Natural killer cell treated with Interleukin-12 subunit alpha and Interleukin-12 subunit beta and Interleukin-15 and Interleukin-18, amount 100 ng/mL, for 72 hours (primary cell): ENCODE measurements at regions not wholly inside any gene's neighbourhood (a gene's known extent, or its start where the extent isn't known, plus 50 kb on each side); places are given as distances from the start of the nearest gene placed in this dataset.

Source experiments
- ATAC-seq, 2 donors: fragments of 150-1000 bp; cut with Tn5 transposase in 1 of 2; sonication (Bioruptor Pico), chemical (Tn5 transposase) in 1 of 2; 2 replicates each; pipeline ENCODE4 v1.10.0; 2021
- DNase-seq: peaks from one replicate; pipeline ENCODE4 v3.0.0; 2022; ENCODE audit warnings: low spot score
- H3K27ac Mint-ChIP-seq, 2 donors: 1 replicate in 1 of 2; 2 replicates in 1 of 2; pipeline ENCODE4 v1.8.0; 2022; ENCODE audit warnings: mixed read lengths in 2 of 2, mild to moderate bottlenecking in 1 of 2, moderate library complexity in 1 of 2
- H3K27me3 Mint-ChIP-seq, 2 donors: 1 replicate in 1 of 2; 2 replicates in 1 of 2; pipeline ENCODE4 v1.8.0; 2022; ENCODE audit warnings: mixed read lengths in 2 of 2
- H3K36me3 Mint-ChIP-seq: one replicate; pipeline ENCODE4 v1.8.0; 2022; ENCODE audit warnings: mixed read lengths
- H3K4me1 Mint-ChIP-seq, 2 donors: 1 replicate in 1 of 2; 2 replicates in 1 of 2; pipeline ENCODE4 v1.8.0; 2022; ENCODE audit warnings: low read depth in 2 of 2, mixed read lengths in 2 of 2, mild to moderate bottlenecking in 1 of 2
- H3K4me3 Mint-ChIP-seq: one replicate; pipeline ENCODE4 v1.8.0; 2022; ENCODE audit warnings: mixed read lengths
- H3K9me3 Mint-ChIP-seq: 2 replicates; pipeline ENCODE4 v1.8.0; 2022; ENCODE audit warnings: mixed read lengths

- Mint-ChIP-seq H3K36me3 (no peaks in the 10 kb centered on the region), H3K27ac (no peak overlapping the region)
- DNase-seq, result no peak
Measured at GRCh38 chr18:40006634-40007033, 1948.4 kb upstream of the PIK3C3 start.

GRCh38 chr18:40004246-40004645 lies 1950.8 kb upstream of the PIK3C3 start:
- no peaks in the 10 kb centered on the region for H3K27me3 Mint-ChIP-seq
- ATAC-seq (no peak), DNase-seq (no peak)
- H3K36me3 Mint-ChIP-seq, result no peaks in the 10 kb centered on the region
- peaks cover 17% of the 10 kb centered on the region for H3K9me3 Mint-ChIP-seq
- H3K4me3 Mint-ChIP-seq, result no peak overlapping the region
- H3K27ac Mint-ChIP-seq, result no peak overlapping the region
- no peaks in the 10 kb centered on the region for H3K4me1 Mint-ChIP-seq

More at GRCh38 chr18:40006634-40007033, 1948.4 kb upstream of the PIK3C3 start:
- H3K4me1 Mint-ChIP-seq, result no peaks in the 10 kb centered on the region
- H3K9me3 Mint-ChIP-seq, result peaks cover 13% of the 10 kb centered on the region
- H3K4me3 Mint-ChIP-seq, result no peak overlapping the region
- no peak for ATAC-seq
- no peaks in the 10 kb centered on the region for H3K27me3 Mint-ChIP-seq

GRCh38 chr18:39998317-39998716 lies 1956.7 kb upstream of the PIK3C3 start:
- Mint-ChIP-seq H3K4me1 (no peaks in the 10 kb centered on the region), H3K27ac (no peak overlapping the region), H3K27me3 (no peaks in the 10 kb centered on the region), H3K9me3 (peaks cover 16% of the 10 kb centered on the region), H3K4me3 (no peak overlapping the region), H3K36me3 (peaks cover 5% of the 10 kb centered on the region)
- DNase-seq (no peak), ATAC-seq (no peak)

GRCh38 chr18:39994498-39994897 lies 1960.5 kb upstream of the PIK3C3 start:
- Mint-ChIP-seq H3K36me3 (peaks cover 5% of the 10 kb centered on the region), H3K27ac (no peak overlapping the region), H3K27me3 (no peaks in the 10 kb centered on the region), H3K4me3 (no peak overlapping the region), H3K4me1 (no peaks in the 10 kb centered on the region), H3K9me3 (peaks cover 12% of the 10 kb centered on the region)
- DNase-seq, result no peak
- ATAC-seq, result no peak

GRCh38 chr18:39991696-39992265 lies 1963.3 kb upstream of the PIK3C3 start:
- Mint-ChIP-seq H3K27ac (no peak overlapping the region), H3K9me3 (peaks cover 11% of the 10 kb centered on the region), H3K4me1 (no peaks in the 10 kb centered on the region), H3K27me3 (no peaks in the 10 kb centered on the region), H3K36me3 (peaks cover 4% of the 10 kb centered on the region), H3K4me3 (no peak overlapping the region)
- DNase-seq (no peak), ATAC-seq (no peak)

DNA sequence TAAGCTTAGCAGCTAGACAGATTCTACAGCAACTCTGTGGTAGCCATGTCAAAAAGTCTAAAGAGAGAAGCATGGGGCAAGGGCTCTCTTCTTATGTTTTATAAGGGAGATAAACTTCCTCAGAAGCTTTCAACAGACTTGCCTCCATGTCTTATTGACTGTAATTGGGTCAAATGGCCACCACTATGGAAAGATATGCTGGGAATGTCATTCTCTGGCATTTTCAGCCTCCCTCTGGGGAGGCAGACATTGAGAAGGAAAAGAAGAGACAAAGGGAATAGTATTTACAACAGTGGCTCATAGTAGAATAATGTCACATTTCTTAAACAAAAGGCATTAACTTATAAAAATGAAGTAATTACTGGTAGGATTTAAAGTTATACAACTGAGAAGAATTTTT lies 1964.5 kb upstream of the PIK3C3 start:
- Mint-ChIP-seq H3K4me3 (no peak overlapping the region), H3K27ac (no peak overlapping the region), H3K9me3 (peaks cover 8% of the 10 kb centered on the region), H3K4me1 (no peaks in the 10 kb centered on the region), H3K27me3 (no peaks in the 10 kb centered on the region), H3K36me3 (no peaks in the 10 kb centered on the region)
- no peak for ATAC-seq
- DNase-seq, result no peak

GRCh38 chr18:39976771-39977170 lies 1978.3 kb upstream of the PIK3C3 start:
- Mint-ChIP-seq H3K27ac (no peak overlapping the region), H3K9me3 (no peaks in the 10 kb centered on the region), H3K36me3 (no peaks in the 10 kb centered on the region), H3K27me3 (no peaks in the 10 kb centered on the region), H3K4me3 (no peak overlapping the region), H3K4me1 (no peaks in the 10 kb centered on the region)
- ATAC-seq (no peak), DNase-seq (no peak)

DNA sequence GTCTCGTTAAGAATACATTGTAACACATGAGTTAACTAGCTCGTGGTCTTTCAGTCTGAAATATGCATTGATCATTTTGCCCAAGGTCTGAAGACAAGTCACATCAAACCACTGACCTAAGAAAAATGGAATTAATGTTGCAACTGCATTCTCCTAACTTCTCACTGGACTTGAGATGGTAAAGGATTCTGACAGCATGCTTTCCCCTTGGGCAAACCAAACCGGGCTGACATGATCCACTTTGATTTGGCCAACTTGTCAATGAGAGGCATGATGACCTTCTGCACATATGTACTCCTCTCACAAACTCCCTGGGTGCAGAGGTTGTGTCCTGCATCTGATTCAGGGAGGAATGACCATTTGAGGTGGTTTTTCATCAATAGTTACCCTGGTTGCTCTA lies 1982.5 kb upstream of the PIK3C3 start:
- ATAC-seq (no peak), DNase-seq (no peak)
- Mint-ChIP-seq H3K4me1 (no peaks in the 10 kb centered on the region), H3K27ac (no peak overlapping the region), H3K36me3 (no peaks in the 10 kb centered on the region), H3K27me3 (no peaks in the 10 kb centered on the region), H3K9me3 (no peaks in the 10 kb centered on the region), H3K4me3 (no peak overlapping the region)

DNA sequence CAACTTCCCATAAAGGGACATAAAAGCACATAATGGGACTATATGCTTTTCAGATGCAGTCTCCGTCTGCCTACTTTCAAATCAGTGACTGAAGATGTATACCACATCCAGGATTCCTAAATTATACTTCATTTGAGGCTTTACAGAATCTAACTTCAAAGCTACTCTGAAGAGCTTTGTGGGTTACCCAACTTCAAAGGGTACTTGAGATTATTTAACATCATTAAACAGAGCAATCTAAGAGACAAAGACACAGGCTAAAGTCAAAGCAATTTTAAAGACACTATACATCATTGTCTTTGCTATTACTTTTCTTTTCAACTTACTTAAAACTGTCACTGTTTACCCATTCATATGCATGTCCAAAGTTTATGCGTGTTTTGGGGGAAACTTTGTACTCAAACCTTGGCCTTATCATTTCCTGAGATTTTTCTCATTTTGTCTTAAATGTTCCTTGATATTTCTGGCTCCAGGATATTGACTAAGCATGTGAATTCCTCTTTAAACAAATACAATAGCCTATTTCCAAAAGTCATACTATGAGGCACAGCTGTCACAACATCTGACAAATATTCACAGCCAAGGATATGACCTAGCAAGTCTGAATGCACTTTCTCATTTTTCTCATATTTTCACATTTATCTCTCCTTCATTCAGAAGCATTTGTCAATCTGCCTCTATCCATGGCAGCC lies 1985.1 kb upstream of the PIK3C3 start:
- Mint-ChIP-seq H3K9me3 (peaks cover 12% of the 10 kb centered on the region), H3K27me3 (no peaks in the 10 kb centered on the region), H3K27ac (no peak overlapping the region), H3K36me3 (no peaks in the 10 kb centered on the region), H3K4me1 (no peaks in the 10 kb centered on the region), H3K4me3 (no peak overlapping the region)
- DNase-seq (no peak), ATAC-seq (no peak)

- ATAC-seq, result no peak
- H3K27ac Mint-ChIP-seq, result no peak overlapping the region
- no peaks in the 10 kb centered on the region for H3K27me3 Mint-ChIP-seq
- no peak for DNase-seq
- H3K4me1 Mint-ChIP-seq, result no peaks in the 10 kb centered on the region
- no peaks in the 10 kb centered on the region for H3K36me3 Mint-ChIP-seq
- no peak overlapping the region for H3K4me3 Mint-ChIP-seq
- peaks cover 20% of the 10 kb centered on the region for H3K9me3 Mint-ChIP-seq
Measured at GRCh38 chr18:39966275-39966674, 1988.8 kb upstream of the PIK3C3 start.

GRCh38 chr18:39962546-39962945 lies 1992.5 kb upstream of the PIK3C3 start:
- Mint-ChIP-seq H3K36me3 (no peaks in the 10 kb centered on the region), H3K27ac (no peak overlapping the region), H3K9me3 (peaks cover 22% of the 10 kb centered on the region), H3K4me3 (no peak overlapping the region), H3K27me3 (no peaks in the 10 kb centered on the region), H3K4me1 (no peaks in the 10 kb centered on the region)
- ATAC-seq (no peak), DNase-seq (no peak)

DNA sequence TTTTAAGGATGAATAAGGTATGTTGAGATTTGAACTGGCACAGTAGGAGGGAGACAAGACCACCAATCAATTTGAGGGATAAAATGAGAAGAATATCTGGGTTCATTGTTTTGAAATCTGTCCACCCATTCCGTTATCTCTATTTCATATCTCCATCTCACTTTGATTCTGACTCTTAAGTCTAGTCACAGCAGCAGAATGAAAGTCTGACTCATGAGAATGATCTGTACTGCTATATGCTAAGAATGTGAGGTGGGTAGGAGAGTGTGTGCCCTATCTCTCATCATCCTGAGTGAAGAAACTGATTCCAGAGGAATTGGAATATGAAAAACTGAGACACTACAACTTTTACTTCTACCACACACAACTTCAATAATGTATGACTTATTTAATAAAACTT lies 1994.5 kb upstream of the PIK3C3 start:
- H3K27ac Mint-ChIP-seq, result no peak overlapping the region
- H3K4me1 Mint-ChIP-seq, result no peaks in the 10 kb centered on the region
- no peaks in the 10 kb centered on the region for H3K27me3 Mint-ChIP-seq

DNA sequence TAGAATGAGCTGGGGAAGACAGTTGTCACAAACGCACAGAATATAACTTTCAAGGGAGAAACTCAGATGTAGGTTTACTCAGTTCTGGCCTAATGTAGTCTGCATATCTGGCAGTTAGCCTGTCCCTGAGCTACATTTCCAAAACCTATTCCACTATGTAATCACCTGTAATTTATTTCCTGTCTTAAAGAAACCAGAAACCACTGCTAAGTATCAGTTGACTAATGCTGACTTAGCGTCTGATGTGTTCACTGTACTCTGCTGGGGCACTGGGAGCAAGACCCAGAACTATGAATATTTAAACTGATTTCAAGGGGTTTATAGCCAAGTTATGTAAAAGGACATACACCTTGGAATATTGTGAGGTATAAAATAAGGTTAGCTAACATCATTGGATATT lies 1995.2 kb upstream of the PIK3C3 start:
- DNase-seq (no peak), ATAC-seq (no peak)
- H3K9me3 Mint-ChIP-seq, result peaks cover 9% of the 10 kb centered on the region
- no peak overlapping the region for H3K27ac Mint-ChIP-seq
- no peaks in the 10 kb centered on the region for H3K27me3 Mint-ChIP-seq
- no peaks in the 10 kb centered on the region for H3K36me3 Mint-ChIP-seq
- no peak overlapping the region for H3K4me3 Mint-ChIP-seq
- H3K4me1 Mint-ChIP-seq, result no peaks in the 10 kb centered on the region

More for the DNA sequence above, 1994.5 kb upstream of the PIK3C3 start:
- ATAC-seq, result no peak
- no peak overlapping the region for H3K4me3 Mint-ChIP-seq
- H3K36me3 Mint-ChIP-seq, result no peaks in the 10 kb centered on the region
- H3K9me3 Mint-ChIP-seq, result peaks cover 14% of the 10 kb centered on the region
- DNase-seq, result no peak

- Mint-ChIP-seq H3K27ac (no peak overlapping the region), H3K4me3 (no peak overlapping the region), H3K9me3 (peaks cover 6% of the 10 kb centered on the region), H3K36me3 (no peaks in the 10 kb centered on the region), H3K27me3 (no peaks in the 10 kb centered on the region), H3K4me1 (no peaks in the 10 kb centered on the region)
- DNase-seq (no peak), ATAC-seq (no peak)
Measured at GRCh38 chr18:39958876-39959275, 1996.2 kb upstream of the PIK3C3 start.

DNA sequence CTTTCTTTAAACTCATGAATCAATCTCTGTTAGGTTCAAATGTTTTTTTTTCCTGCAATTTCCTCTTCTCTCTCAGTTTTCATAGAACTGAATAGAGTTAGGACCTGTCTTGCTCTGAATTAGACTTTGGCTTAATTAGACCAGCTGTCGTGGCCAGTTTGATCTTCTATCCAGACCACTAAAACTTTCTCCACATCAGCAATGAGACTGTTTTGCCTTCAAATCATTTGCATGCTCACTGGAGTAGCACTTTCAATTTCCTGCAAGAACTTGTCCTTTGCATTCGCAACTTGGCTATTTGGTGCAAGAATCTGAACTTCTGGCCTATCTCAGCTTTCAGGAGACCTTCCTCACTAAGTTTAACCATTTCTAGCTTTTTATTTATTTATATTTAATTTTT lies 2002.2 kb upstream of the PIK3C3 start:
- Mint-ChIP-seq H3K27ac (no peak overlapping the region), H3K36me3 (no peaks in the 10 kb centered on the region), H3K9me3 (peaks cover 4% of the 10 kb centered on the region), H3K4me1 (no peaks in the 10 kb centered on the region), H3K27me3 (no peaks in the 10 kb centered on the region), H3K4me3 (no peak overlapping the region)
- ATAC-seq, result no peak
- DNase-seq, result no peak
